GM18520 (cell line): ENCODE measurements at regions not wholly inside any gene's neighbourhood (a gene's known extent, or its start where the extent isn't known, plus 50 kb on each side); places are given as distances from the start of the nearest gene placed in this dataset.

ENCODE experiments used
- ATAC-seq: cut with Tn5 transposase; IDR thresholded peaks from one replicate; pipeline ENCODE4 v1.9.1; 2021; ENCODE audit not compliant: unreplicated experiment

DNA sequence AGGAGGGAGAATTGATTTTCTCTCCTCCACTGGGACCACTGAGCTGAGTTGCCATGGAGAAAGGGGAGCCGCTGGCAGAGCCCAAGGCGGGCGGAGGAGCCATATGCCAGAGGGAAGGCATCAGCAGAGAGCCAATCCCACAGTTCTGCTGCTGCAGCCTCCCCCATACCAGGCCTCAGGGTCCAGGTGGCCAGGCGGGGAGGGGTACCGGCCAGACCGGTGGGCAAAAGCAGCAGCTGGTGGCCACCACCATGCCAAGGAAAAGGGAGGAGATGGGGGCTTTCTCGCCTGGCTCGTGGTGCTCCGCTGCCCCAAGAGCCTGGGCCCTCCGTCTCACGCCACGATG lies 72.8 kb downstream of the PITPNM2 start:
- ATAC-seq: no peak

GRCh38 chr12:123077298-123078119 lies 73.4 kb downstream of the PITPNM2 start:
- ATAC-seq: no peak

- peak; percentile 38 for ATAC-seq
Observed at GRCh38 chr12:123076604-123077297, 74.1 kb downstream of the PITPNM2 start.

- ATAC-seq: peak; percentile 58
Observed at GRCh38 chr12:123075646-123076171, 75.2 kb downstream of the PITPNM2 start.

DNA sequence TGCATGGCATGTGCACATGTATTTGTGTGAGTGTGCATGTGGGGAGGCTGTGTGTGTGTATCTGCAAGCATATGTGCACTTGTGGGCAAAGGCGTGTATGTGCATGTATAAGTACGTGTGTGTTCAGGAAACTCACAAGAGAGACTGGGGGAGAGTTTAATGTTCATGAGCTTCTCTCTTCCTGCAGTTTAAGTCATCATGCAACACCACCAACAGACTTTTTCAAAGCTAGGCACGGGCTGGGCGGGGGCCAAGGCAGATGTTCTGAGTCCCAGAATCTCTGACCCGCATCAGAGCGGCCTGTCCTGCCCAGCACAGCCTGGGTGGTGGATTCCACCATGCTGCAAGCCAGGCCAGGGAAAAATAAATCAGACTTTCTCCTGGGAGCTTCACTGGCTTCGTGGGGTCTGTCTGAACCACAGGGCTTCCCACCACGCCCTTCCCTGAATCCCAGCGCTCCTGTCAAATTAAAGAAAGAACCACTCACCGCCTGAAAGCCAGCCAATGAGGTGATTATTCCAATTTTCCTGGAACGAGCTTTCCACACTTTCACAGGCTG lies 75.7 kb downstream of the PITPNM2 start:
- ATAC-seq: no peak

DNA sequence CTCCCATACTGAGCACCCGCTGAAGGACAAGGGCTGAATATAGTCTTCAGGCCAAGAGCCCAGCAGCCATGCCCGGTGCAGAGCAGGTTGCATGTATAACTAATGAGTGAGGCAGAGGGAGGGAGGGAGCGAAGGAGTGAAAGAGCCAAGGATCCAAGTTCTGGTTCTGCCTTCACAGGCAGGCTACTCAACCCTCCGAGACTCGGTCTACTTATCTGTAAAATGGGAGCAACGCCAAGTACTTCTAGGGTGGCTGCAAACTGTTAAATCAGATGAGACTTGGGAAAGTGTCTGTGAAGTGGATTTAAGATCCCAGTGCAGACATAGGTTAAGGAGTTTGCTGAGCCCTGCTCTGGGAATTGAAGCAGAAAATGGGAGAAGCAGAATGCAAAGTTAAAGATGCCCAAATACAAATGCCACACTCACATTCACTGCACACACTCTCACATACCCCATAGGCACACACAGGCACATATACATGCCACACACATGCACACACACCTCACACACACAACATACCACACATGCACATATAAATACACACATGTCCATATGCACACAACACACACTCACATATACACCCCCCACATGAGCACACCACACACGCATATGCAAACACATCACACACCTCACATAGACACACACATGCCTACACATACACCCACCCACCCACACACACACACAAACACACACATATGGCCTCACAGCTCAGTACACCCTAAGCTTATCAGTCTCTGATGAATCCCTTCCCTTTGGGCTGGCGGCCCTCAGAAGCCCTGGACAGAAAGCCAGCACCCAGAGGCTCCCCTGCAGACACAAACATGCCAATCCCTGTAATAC lies 76.7 kb downstream of the PITPNM2 start:
- no peak for ATAC-seq

DNA sequence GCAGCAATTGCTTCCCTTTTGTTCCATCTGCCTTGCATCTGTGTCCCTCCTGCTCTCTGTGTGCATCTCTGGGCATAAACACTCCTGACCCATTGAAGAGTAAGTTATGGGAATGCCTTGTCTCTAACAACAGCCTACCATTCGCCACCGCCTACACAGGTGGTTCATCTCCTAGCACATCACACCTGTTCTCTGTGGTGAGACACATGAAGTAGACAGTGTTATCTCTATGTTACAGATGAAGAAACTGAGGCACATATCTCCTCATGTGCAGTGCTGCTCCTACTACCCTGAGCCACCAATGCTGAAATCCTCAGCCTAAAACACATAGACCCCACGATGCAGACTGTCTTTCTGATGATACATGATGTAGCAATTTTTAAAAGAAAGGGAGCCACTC lies 77.6 kb downstream of the PITPNM2 start:
- no peak for ATAC-seq

DNA sequence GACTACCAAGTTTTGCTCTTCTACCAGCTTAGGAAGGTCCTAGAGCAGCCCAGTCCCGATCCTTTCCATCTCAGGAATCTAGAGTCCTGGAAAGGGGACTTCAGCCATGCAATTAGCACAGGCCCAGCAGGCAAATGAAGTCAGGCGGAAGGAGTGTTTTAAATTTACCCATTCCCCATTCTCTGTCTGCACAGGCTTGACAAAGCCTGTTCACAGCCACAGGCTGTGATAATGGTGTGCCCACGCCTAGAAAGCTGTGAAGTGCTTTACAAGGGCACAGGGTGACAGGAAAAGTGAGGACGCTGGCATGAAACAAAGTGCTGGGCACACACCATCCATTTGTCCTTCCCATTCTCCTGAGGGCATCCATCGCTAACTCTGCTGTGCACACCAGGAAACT lies 79.0 kb downstream of the PITPNM2 start:
- ATAC-seq: no peak

- ATAC-seq: no peak
Observed at GRCh38 chr12:123071099-123071800, 79.6 kb downstream of the PITPNM2 start.

- ATAC-seq: no peak
Observed at GRCh38 chr12:123070267-123071081, 80.4 kb downstream of the PITPNM2 start.

- ATAC-seq: no peak
Observed at GRCh38 chr12:123069436-123070266, 81.2 kb downstream of the PITPNM2 start.

GRCh38 chr12:123067654-123068053 lies 83.2 kb downstream of the PITPNM2 start:
- no peak for ATAC-seq

DNA sequence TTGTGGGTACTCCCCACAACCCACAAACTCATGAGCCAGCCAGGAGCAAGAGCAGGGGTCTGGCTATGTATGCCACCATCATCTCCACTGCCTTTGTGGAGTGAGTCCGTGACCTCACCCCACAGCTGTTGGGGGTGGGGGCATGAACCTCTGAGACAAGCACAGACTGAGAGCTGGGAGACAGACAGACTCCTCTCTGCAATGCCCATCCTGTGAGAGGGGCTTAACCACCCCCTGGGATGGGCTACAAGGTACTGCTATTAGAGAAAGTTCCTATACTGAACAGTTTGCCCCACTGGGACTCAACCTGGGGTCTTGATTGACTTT lies 84.5 kb downstream of the PITPNM2 start:
- no peak for ATAC-seq

DNA sequence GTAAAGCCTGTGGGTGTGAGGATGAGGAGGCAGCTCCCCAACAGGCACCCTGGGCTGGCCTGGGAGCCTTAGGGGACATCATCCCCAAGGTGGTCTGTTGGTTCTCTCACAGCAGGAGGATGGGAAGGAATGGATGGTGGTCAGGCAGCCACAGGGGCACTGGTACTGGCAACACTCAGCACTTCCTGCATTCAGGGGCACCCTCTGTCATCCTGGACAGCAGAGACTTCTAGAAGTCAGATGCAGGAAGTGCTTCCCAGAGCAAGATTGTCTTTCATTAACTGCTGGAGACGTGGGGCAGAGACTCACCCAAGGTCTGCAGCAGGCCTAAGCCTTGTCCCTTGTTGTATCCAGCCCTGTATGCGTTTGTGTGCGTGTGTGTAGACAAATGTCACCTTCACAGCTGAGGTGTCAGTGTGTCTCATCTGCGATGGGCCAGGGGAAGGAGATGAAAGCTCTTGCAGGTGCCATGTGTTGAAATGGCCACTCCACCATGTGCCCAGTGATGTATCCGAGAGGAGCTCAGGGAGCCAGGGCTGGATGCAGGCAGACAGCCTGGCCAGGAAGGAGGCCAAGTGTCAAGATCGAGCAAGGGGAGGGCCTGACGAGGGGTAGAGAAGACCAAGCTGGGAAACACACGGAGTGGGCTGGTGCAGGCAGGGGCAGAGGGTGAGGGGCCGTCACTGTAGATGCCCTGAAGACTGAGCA lies 85.1 kb downstream of the PITPNM2 start:
- ATAC-seq: no peak

- ATAC-seq: no peak
Observed at GRCh38 chr12:123064885-123065619, 84.6 kb downstream of the ARL6IP4 start.

DNA sequence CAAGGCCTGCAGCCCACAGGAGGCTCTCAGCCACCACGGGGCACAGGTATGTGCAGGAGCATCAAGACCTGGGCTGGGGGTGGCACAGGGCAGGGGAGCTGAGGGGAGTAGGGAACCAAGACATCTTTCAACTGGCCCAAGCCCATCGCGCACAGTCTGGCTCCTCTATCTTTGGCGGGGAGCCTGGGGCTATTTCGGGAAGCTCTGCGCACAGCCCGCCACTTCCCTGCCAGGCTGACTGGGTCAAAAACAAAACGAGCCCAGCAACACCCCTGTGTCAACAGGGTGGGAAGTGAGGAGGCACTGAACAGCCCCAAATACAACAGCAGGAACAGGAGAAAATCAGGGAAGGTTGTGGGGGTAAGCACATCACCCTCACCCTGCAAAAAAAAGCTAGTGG lies 83.9 kb downstream of the ARL6IP4 start:
- no peak for ATAC-seq

DNA sequence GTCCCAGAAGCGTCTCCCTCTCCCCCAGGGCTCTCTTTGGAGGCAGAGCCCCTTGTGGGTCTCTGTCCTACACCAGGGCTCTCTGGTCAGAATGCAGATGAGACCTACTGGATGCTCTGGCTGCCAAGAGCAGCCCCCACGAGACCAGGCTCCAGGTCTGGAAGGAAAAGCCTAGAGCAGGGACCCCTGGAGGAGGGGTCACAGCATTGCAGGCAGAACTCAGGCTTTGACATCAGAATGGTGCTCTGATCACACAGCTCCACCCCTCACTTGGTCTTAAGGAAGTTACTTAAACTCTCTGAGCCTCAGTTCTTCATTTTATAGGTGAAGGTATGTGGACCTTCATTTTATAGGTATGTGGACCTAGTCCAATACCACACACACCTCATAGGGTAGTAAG lies 83.1 kb downstream of the ARL6IP4 start:
- ATAC-seq: no peak
